Vagina (tissue), 2 donors: ENCODE measurements at regions not wholly inside any gene's neighbourhood (a gene's known extent, or its start where the extent isn't known, plus 50 kb on each side); places are given as distances from the start of the nearest gene placed in this dataset.
"Not testable (repeated sequence)": the region's sequence is repeated elsewhere in the genome, so short reads cannot be mapped to it uniquely, and the experiment has no call there.

ENCODE experiments used
- CTCF ChIP-seq, 3 experiments: fragments of 450-650 bp in 2 of 3; fragments of 200-600 bp in 1 of 3; sonication (generic) in 1 of 3; IDR thresholded peaks; one replicate each; pipeline ENCODE4 v1.5.1; 2017 to 2019; ENCODE audit warnings: antibody characterized with exemption in 3 of 3, mild to moderate bottlenecking in 2 of 3, moderate library complexity in 2 of 3
- POLR2A ChIP-seq, 2 donors: fragments of 450-650 bp; IDR thresholded peaks; one replicate each; pipeline ENCODE4 v1.6.1; 2017; ENCODE audit warnings: antibody characterized with exemption in 2 of 2, mild to moderate bottlenecking in 2 of 2, moderate library complexity in 2 of 2
- POLR2AphosphoS5 ChIP-seq, 2 donors: sonication (generic); formaldehyde crosslinking; IDR thresholded peaks; one replicate each; pipeline ENCODE4 v1.9.0; 2017; ENCODE audit warnings: antibody characterized with exemption in 2 of 2, mild to moderate bottlenecking in 2 of 2, low read depth in 1 of 2; ENCODE audit not compliant: insufficient read depth in 1 of 2

GRCh38 chr10:29725927-29726326 is 91.2 kb upstream of the SVIL start:
- TF ChIP-seq CTCF (IDR thresholded peaks at IDR 0.05); POLR2AphosphoS5 (IDR thresholded peaks at IDR 0.05; ENCODE audit: insufficient read depth in 1 of 2, low read depth in 1 of 2); POLR2A (IDR thresholded peaks at IDR 0.05): not testable (repeated sequence)
